ENCODE measurements at regions not wholly inside any gene's neighbourhood (a gene's known extent, or its start where the extent isn't known, plus 50 kb on each side); places are given as distances from the start of the nearest gene placed in this dataset.

DNA sequence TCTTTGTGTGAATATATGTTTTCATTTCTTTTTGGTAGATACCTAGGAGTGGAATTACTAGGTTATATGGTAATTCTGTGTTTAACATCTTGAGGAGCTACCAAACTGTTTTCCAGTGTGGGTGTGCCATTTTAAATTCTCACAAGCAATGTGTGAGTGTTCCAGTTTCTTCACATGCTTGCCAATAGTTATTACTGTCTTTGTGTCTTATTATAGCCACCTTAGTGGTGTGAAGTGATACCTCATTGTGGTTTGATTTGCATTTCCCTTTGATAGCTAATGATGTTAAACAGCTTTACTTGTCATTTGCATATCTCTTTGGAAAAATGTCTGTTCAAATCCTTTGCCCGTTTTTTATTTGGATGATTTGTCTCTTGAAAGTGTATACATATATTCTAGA is 513.0 kb downstream of the TMEM38B start:
- TF ChIP-seq, protein P1, sequence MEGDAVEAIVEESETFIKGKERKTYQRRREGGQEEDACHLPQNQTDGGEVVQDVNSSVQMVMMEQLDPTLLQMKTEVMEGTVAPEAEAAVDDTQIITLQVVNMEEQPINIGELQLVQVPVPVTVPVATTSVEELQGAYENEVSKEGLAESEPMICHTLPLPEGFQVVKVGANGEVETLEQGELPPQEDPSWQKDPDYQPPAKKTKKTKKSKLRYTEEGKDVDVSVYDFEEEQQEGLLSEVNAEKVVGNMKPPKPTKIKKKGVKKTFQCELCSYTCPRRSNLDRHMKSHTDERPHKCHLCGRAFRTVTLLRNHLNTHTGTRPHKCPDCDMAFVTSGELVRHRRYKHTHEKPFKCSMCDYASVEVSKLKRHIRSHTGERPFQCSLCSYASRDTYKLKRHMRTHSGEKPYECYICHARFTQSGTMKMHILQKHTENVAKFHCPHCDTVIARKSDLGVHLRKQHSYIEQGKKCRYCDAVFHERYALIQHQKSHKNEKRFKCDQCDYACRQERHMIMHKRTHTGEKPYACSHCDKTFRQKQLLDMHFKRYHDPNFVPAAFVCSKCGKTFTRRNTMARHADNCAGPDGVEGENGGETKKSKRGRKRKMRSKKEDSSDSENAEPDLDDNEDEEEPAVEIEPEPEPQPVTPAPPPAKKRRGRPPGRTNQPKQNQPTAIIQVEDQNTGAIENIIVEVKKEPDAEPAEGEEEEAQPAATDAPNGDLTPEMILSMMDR (IDR thresholded peaks at IDR 0.05; ENCODE audit: low read depth, low read length): no peak
- TF ChIP-seq MYC (IDR thresholded peaks at IDR 0.05; ENCODE audit: low read depth, low read length): no peak

Data from NB4 (cell line).